GM21360 (cell line): ENCODE measurements at regions not wholly inside any gene's neighbourhood (a gene's known extent, or its start where the extent isn't known, plus 50 kb on each side); places are given as distances from the start of the nearest gene placed in this dataset.
"Not testable (repeated sequence)": the region's sequence is repeated elsewhere in the genome, so short reads cannot be mapped to it uniquely, and the experiment has no call there.

ENCODE experiments used
- ATAC-seq: cut with Tn5 transposase; IDR thresholded peaks from one replicate; pipeline ENCODE4 v1.9.1; 2021; ENCODE audit warnings: mild to moderate bottlenecking, moderate library complexity; ENCODE audit not compliant: unreplicated experiment

DNA sequence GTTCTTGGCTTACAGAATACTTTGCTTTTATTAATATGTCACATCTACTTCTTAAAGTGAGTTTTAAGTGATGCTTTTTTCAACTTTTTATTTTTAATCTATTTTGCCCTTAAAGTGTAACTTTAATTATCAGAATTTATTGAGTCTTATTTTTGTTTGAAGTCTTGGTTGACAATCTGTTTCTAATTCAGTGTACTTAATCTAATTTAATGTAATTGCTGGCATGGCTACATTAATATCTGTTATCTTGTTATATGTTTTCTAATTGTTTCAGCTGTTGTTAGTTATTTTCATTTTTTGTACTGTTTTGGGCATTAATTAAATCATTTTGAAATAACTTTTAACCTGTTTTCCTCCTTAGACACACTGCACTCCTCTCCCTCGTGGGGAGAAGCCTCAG, 558.7 kb upstream of the EYS start:
- no peak for ATAC-seq

GRCh38 chr6:66264376-66264775, 557.4 kb upstream of the EYS start:
- ATAC-seq, result no peak

DNA sequence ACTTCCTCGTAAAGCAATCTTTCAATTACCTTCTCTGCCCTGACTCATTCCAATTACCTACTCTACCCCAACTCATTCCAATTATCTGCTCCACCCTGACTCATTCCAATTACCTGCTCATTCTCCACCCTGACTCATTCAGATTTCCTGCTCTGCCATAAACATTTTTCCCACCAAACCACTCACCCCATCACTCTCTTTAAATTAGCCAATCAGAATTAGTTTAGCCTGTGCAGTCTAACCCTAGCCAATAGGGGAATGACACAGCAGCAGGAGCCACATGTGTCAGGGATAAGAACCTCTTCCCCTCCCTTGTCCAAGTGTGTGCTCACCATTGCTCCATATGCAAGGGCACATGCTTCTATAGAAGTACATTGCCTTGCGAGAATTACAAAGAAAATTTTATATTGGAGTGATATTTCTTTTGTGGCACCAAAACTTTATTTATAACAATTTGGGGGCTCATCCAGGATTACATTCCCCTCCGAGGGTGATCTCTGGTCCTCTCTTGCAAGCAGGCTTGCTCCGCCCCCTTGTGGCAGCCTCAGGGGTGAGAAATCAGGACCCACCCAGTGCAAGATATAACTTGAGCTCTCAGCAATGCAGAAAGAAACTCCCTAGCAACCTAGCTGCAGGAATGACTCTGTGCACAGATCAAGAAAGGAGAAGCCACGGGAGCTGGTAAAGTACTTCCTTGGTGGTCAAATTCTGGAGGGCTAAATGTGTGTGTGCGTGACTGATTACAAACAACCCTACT, 551.9 kb upstream of the EYS start:
- not testable (repeated sequence) for ATAC-seq

DNA sequence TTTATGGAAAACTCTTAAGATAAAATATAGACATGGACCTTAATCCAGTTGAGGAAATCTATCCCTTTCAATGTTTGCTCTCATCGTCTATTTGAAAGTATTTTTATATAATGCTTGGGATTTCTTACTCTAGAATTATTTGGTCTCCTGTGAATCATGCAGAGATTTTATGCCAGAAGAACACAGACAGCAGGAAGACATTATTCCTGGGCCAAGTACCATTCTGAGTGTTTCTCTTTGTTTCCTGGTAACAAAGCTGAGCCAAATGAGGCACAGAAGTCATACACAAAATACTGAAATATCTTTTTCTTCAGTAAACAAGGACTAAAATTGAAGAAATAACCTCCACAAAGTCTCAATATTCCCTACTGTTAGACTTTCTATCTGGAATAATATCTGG, 538.2 kb upstream of the EYS start:
- ATAC-seq, result no peak

DNA sequence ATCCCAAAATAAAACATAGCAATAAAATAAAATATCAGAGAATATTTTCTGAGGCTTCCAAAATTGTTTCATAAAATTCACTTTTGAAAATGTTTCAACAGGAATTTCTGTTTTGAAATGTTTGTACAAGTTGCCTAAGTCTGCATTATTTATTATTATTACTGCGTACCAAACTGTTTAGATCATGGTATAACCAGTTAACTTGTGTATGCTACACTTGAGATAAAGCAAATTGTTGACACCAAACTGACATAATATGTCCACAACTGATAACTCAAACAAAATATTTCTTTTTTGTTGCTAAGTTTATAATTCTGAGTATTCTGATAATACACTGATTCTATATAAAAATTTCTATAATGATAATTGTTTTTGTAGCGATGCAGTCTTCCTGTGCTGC, 531.8 kb upstream of the EYS start:
- no peak for ATAC-seq

DNA sequence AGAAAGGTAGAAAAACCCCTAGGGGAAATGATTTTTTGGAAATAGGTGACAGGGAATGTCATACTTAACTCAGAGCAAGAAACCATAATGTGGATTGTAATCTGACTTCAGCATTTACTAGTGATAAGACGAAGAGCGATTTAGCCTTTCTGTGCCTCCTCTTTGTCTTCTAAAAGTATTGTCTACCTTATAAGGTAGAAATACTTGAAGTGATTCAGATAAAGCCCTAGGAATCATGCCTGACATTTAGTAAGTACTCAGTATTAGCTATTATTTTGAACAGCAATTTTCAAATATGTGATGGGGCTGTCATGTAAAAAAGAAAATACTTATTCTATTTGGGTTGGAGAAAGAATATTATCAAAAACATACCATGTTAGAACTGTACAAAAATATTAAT, 525.9 kb upstream of the EYS start:
- ATAC-seq, result no peak

- no peak for ATAC-seq
Measured at GRCh38 chr6:66230591-66230990, 523.6 kb upstream of the EYS start.

DNA sequence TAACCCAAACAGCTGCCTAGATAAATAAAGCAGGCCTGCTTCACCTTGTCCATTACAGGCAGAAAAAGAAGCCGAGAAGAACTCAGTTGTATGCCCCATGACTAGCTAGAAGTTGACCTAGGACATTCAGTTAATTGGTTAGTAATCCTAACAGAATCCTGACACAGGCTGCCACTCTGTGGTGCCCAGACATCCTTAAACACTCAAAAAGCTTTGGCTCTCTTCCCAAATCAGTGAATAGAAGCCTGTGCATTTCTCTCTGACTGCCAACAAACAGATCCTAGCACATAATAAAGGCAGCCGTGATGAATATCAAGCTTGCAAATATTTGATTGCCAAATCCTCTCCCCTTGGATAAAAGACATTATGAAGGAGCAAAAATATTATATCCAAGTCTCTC, 519.1 kb upstream of the EYS start:
- ATAC-seq, result no peak

DNA sequence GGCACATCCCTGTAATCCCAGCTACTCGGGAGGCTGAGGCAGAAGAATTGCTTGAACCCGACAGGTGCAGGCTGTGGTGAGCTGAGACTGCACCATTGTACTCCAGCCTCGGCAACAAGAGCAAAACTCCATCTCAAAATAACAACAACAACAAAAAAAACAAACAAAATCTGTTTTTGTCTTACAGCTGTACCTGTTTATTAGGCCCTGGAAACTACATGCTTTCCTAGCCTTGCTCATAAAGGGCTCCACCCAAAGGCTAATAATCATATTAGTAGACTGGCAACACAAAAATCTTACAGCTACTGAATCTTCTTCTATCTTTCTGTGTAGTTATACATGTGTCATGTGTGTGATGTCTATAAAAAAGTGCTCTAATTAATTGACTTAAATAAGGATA, 503.9 kb upstream of the EYS start:
- no peak for ATAC-seq

GRCh38 chr6:66200390-66200789, 493.4 kb upstream of the EYS start:
- ATAC-seq, result no peak

DNA sequence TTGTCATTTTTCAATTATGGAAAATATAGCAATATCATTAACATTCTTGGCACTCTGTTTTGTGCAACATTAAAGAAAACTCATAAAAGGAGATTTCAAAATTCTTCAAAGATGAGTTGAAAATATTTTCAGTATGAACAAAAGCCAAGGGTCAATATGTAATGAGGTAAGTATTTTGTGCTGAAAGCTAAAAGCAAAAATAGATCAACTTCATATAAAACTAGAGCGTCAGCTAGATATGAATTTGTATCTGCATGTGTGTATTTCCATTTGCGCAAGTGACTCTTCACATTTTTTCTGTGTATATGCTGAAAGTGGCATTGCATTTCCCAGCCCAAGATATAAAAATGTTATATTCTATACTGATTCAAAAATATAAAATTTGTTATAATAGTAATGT, 492.1 kb upstream of the EYS start:
- no peak for ATAC-seq

- no peak for ATAC-seq
Measured at GRCh38 chr6:66198062-66198624, 491.1 kb upstream of the EYS start.

DNA sequence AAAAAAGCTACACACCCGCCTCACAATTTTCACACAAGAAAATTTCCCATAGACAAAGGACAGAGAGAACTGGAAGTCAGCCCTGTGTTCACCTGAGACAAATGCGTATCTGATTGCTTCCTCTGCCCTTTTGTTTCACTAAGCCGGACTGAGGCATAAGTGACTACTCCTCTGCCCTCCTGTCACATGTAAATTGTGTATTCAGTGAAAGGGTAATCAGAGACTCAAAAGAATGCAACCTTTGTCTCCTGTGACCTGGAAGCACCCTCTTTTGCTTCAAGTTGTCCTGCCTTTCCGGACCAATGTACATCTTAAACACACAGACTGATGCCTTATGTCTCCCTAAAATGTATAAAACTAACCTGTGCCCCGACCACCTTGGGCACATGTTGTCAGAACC, 483.8 kb upstream of the EYS start:
- no peak for ATAC-seq

- ATAC-seq, result no peak
Measured at GRCh38 chr6:66189915-66190314, 482.9 kb upstream of the EYS start.

GRCh38 chr6:66186756-66187155, 479.7 kb upstream of the EYS start:
- no peak for ATAC-seq

- ATAC-seq, result no peak
Measured at GRCh38 chr6:66184091-66184490, 477.1 kb upstream of the EYS start.

DNA sequence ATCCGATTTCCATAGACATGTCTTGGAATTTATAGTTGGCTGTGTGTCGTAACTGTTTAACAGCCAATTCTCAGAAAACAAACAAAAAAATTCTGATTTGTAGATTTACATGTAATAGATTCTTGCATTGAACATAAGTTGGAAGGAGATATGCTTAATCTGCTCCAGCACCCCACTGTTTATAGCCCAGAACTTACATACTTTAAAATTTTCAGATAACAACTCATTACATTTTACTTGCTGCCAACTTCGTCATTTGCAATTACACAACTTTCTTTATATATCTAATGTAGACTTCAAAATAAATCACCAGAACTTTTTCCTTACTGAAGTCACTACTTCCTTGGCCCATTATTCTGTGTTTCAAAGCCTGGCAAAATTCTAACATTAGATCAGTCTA, 472.3 kb upstream of the EYS start:
- ATAC-seq, result no peak

GRCh38 chr6:66173587-66173986, 466.6 kb upstream of the EYS start:
- no peak for ATAC-seq

DNA sequence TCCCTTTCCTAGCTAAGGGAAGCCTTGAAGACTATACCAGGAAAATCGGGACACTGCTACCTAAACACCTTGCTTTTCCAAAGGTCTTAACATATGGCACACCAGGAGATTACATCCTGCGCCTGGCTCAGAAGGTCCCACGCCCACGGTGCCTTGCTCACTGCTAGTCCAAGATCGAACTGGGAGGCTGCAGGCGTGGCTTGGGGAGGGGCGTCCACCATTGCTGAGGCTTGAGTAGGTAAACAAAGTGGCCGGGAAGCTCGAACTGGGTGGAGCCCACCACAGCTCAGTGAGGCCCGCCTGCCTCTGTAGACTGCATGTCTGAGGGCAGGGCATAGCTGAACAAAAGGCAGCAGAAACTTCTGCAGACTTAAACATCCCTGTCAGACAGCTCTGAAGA, 459.7 kb upstream of the EYS start:
- not testable (repeated sequence) for ATAC-seq

GRCh38 chr6:66161546-66162108, 454.6 kb upstream of the EYS start:
- no peak for ATAC-seq

DNA sequence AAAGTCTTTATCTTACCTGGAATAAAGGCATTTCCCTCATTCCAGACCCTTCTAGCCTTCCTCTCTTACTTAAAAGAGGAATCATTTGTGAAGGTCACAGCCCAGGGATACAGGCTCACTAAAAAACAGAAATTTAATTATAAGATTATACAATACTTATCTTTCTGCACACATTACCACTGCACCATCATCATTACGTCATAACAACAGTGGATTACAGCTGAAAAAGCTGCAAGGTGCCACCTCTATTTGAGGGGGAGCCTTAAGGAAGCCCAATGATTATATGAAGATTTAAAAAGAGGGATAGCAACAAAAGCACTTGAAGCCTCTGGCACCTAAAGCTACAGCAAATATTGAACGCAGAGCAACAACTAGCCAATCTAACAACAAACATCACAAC, 452.9 kb upstream of the EYS start:
- no peak for ATAC-seq

DNA sequence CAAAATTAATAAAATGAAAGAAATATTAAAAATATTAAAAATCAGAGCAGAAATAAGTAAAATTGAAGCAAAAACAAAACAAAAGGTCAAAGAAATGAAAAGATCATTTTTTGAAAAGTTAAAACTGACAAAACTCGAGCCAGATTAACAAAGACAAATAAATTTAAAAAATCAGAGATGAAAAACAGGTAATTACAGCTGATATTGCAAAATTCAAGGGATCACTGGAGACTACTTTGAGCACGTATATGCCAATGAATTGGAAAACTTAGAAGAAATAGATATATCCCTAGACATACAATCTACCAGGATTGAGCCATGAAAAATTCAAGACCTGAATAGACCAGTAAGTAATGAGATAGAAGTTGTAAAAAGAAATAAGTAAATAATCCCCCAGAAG, 446.2 kb upstream of the EYS start:
- no peak for ATAC-seq

DNA sequence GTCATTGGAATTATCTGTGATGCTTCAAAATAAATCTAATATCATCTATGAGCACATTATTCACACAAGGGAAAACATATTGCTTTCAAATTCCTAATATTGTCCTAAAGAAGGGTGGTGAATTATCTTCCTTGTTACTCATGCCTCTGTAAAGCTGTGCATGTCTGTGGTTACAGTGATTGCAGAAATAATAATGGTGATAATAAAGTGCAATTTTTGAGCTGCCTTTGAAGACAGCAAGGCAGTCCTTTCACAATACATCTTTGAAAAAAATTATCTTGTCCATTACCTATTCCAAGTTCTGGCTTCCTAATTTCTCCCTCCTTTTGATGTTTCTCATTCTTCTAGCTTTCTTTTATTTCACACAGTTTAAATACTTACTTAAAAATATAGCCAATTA, 442.1 kb upstream of the EYS start:
- no peak for ATAC-seq
